HL-60/S4 treated with phorbol 12-myristate 13-acetate at 8.2 ng/mL for 4 days and 3 days (cell line): ENCODE measurements at regions not wholly inside any gene's neighbourhood (a gene's known extent, or its start where the extent isn't known, plus 50 kb on each side); places are given as distances from the start of the nearest gene placed in this dataset.
"Not testable (repeated sequence)": the region's sequence is repeated elsewhere in the genome, so short reads cannot be mapped to it uniquely, and the experiment has no call there.

ENCODE experiments used
- in situ Hi-C: fragments of 300-500 bp; cut with MboI; formaldehyde crosslinking; loops from 2 replicates; pipeline ENCODE4 v1.15.0; 2022; ENCODE audit warnings: low sequenced_read_pairs

DNA sequence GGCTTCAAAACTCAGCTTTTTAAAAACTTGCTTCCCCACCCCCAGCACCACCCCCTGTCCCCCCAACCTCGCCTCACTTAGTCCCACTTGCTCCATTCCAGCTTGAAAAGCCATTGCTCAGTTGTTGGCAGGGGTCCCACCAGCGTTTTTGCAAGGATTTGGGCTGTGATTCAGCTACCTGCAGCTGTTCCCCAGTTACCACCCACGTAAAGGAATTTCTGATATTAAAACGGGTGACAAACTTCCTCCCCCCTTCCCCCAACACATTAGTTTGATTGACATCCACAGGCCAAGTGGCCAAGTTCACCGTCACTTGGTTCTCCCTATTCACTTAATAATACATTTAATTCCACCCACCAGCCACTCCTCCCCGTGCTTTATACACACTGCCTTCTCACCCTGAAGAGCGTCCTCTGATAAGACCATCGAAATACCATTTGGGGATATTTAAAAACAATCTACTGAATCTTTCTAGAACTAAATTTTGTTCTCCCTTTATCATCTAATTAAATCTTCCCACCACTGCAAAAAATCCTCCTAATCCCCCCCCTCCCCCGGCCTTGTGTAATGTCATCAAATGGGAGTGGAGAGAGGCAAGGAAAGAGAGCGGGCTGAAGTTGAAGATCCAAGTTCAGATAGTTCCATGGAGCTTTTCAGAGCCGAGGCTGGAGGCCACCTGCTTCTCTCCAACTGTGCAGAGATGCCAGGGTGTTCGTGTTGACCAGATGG is 55.1 kb downstream of the SOX9 start:
- in situ Hi-C loops: no loop called here

DNA sequence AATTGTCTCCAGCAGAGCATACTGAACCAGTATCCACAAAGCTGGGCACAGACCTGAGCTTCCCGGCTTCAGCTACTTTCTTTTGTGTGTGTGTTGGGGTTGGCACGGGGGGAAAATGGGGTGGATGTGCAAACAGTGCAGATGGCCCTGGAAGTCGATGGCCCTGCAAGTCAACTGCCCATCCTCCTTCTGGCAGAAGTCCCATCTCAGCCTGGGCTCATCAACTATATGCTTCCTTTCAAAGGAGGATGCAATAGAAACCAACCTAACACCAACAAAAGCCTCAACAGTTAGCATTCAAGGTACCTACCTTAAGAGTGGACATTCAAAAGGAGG is 55.7 kb downstream of the SOX9 start:
- in situ Hi-C loops: no loop called here

DNA sequence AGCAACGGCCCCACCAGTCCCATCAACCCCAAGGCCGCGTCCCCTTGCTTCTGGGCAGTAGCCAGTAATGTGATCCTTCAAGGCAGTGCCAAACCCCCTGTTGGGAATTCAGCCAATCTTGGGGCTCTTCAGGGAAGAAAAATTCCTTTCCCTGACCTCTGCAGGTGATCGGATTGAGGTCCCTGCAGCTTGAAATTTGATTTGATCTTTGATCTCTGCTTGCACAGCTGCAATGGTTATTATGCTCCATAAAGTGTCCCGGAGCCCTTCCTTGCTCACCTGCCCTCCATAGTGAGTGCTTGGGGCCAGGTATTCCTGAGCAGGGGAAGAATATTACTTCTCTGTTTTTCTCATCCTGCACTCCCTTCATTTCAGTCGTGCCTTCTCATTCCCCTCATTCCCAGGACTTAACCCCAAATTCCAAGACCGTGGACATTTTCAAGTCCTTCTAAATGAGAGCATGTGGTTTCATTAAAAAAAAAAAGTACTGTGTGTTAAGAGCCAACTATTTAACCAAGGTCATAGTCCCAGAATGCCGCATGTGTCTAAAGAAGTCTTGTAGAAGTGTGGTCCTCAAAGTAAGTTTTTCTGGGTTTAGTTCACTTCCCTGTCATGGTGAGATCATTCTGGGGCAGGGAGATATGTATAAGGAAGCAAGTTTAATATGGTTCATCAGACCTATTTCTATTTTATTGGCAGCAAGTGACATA is 56.3 kb downstream of the SOX9 start:
- in situ Hi-C loops: no loop called here

DNA sequence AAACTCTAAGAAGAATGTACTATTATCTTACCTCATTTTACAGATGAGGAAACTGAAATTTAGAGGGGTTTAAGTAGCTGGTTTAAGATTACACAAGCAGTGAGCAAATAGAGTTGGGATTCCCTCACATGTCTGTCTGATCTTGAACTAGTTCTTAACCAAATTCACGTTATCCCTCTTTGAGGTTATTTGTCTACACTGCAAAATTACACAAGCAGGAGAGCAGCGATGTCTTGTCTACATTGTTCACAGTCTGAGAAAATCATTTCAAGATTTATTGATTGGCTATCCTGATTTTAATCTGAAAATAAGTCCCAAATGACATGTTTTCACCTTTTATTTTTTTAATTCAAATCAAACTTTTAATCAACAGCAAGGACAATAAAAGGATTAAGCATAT is 56.9 kb downstream of the SOX9 start:
- in situ Hi-C loops: no loop called here

DNA sequence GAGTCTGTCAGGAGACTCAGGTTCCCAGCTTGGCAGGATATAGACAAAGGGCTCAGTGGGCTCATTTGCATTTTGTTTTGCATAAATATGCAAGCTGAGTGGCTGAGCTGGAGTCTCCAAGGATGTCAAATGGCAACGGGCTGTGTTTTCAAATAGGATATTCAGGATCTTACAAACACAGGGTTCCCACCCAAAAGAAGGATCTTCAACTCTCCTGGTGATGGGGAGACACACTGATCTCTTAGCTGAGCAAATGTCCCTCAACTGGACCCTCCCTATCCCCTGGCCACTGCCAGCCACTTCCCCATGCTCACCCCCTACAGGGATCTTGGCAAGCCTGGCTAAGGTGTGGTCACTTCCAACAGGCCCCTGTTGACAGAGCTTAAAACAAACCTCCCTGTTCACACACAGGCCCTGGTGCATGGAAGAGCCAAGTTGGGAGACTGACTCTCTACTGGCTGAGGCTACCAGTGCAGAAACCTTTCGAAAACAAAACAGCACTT is 61.6 kb downstream of the SOX9 start:
- in situ Hi-C loops: no loop called here

DNA sequence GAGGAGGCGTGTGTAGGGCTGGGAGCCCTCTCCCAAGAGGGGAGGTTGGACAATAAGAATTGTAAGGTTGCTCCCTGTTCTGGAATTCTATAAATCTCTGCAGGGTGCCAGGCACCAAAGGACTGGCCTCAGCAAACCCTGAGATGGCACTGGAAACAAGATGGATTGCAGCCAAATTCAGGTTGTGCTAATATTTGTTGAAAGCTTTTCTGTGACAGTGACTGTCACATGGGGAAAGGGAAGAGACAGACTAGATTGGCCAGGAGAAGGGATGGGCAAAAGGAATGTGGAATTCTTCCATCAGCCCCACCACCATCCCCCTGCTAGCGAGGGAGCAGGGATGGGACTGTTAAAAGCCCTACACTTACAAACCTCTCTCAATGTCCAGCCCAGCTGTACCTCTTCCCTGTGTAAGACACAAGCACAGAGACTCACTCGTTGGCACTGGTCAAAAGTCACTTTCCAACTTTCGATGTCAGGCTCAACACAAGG is 62.4 kb downstream of the SOX9 start:
- in situ Hi-C loops: no loop called here

DNA sequence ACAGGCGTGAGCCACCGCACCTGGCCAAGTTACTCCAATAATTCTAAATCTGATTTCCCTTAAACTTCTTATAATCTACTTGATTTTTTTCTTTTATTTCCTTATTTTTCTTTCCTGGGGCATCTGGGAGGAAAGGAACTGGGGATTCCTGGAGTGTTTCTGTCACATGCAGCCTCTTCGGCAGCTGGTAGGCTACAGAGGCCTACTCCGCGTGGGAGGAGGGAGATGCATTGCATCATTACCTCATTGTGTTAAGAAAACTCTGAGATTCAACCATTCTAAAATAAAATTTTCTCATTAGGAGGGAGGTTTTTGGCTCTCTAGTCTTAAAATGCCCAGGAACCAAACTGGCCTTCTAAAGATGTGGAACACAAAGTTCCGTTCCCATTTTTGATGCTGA is 64.0 kb downstream of the SOX9 start:
- in situ Hi-C loops: no loop called here

DNA sequence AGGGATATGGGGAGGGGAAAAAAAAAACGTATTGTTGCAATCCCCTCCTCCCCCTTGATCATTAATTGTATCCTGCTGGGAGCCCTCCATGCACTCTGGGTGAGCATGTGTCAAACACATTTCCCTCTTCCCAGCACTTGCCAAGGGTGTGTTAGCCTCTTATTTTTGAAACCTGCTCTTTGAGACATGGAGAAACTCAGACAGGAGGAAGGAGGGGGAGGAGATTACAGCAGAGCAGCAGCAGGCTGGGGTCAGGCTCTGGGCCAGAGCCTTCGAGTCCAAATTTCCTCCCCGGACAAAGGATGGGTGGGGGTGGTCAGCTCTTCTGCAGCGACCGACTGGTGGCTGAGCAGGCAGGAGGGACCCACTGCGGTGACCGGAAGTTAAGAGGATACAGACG is 64.7 kb downstream of the SOX9 start:
- in situ Hi-C loops: no loop called here

DNA sequence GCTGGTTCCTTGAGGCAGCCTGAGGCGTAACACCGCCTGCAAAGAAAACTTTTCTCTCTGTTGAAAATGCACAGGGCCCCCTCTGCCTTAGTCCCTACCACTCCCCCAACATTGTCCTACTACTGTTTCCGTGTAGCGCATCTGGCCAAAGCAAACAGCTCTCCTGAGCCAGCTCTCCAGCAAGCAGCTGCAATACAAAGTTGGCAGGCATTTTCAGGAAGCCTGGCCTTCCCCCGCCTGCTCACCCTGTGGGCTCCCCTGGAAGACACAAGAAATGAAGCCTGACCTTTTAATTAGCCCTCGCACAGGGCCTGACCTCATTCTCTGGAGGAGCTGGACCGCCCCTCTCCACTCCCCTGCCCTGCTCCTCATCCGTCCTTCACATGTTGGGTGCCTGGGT is 66.7 kb downstream of the SOX9 start:
- in situ Hi-C loops: no loop called here

DNA sequence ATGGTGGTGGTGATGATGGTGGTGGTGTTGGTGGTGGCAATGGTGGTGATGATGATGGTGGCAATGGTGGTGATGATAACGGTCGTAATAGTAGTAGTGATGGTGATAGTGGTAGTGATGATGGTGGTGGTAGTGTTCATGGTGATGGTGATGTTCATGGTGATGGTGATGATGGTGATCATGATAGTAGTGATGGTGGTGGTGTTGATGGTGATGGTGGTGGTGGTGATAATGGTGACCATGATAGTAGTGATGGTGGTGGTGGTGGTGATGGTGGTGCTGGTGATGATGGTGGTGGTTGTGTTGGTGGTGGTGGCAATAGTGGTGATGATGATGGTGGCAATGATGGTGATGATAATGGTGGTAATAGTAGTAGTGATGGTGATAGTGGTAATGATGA is 68.0 kb downstream of the SOX9 start:
- in situ Hi-C loops: no loop called here

DNA sequence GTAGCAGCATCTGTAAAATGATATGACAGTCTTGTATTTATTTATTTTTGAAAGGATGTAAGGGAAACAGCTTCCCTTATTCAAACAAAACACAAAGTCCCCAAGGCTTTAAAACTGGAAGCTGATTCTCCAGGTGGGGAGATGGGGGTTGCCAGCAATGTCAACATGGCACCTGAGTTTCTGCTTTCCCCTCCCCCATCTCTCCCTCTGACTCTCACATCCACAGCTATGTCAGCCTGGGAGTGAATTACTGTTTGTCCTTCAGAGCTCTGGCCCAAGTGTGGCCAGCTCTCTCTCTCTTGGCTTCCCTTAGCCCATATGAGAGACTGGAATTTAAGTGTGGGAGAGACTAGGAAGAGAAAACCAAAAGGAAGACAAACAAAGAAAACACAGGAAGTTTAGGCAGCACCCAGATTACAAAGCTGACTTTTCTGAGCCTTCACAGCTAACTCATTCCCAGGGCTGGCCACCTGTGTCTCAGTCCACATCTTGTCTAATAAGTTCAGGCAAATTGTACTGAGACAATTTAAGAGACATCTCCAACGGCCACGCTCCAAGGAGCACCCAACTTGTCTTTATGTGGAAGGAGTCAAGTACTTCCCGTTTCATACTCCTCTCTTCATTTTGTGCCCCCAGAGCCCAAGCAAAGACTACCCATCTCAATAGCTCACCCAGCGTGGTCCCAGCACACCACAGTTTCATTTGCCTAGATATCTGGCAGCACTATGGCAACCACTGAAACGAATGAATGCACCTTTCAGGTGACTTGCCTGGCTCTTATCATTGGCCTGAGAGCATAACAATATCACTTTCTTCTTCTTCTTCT is 69.2 kb downstream of the SOX9 start:
- in situ Hi-C loops: no loop called here

DNA sequence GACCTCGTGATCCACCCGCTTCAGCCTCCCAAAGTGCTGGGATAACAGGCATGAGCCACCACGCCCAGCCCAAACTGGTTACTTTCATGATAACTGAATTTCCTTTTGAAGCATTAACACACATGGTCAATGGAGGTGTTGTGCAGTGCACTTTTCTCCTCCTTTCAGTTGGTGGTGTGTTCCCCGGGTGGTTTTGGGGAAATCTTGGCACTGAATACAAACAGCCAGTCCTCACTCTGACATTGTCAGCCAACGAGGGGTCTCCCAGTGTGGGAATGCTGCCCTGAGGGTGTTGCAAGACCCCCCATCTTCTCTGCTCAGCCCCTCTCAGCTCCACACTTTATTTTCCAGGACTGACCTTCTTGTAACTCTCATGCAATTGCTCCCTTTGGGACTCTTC is 70.5 kb downstream of the SOX9 start:
- in situ Hi-C loops: no loop called here

DNA sequence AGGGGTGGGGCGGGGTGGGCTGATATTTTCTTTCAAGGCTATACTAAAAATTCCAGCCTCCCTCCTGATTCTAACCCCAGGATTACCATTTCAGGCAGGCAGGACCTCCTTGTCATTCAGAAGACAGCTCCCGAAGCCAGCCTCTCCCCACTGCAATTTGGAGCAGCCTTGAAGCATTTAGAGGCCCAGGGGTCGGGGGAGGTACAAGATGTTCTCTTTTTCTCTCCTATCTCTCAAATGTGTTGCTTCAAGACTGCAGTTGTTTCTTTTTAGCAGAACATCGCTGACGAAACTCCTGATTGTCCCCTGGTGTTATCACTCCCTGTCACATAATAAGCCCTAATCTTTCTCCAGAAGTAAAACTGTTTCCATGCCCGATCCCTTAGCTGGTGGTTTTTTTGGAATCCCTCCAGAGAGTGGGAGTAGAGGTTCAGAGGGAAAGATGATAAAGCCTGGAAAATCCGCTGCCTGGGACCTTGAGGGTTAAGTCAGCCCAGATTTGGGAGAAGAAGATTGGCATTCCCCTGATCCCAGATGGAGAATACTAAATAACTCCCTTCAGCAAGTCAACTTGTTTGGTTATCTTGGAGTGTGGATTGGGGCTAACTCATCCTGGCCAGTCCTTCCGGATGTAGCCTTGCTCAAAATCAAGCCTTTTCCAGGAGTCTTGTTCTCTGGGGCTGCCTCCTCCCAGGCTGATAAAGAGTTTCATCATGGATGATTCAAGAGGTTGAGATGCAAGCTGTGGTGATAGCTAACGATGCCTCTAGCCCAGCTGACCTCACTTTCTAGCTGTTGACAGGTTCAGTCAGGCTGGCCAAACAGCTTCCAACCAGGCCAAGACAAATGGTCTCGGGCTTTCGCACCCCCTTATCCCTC is 71.3 kb downstream of the SOX9 start:
- in situ Hi-C loops: no loop called here

DNA sequence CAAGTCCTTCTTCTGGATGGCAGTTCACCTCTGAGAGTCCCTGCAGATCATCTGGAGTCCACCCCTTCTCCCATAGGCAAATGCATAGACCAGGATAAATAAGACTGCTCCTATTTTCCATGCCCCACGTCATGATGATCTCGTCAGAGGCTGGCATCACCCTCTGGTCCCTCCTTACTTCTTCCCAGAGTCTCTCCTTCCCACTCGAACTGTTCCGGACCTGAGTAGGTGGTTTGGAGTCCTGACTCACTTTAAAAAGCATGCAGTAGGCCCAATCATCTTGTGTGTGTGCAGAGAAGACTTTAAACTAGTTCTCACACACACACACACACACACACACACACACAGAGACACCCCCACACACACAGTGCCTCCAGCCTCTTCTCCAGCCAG is 72.0 kb downstream of the SOX9 start:
- in situ Hi-C loops: no loop called here

DNA sequence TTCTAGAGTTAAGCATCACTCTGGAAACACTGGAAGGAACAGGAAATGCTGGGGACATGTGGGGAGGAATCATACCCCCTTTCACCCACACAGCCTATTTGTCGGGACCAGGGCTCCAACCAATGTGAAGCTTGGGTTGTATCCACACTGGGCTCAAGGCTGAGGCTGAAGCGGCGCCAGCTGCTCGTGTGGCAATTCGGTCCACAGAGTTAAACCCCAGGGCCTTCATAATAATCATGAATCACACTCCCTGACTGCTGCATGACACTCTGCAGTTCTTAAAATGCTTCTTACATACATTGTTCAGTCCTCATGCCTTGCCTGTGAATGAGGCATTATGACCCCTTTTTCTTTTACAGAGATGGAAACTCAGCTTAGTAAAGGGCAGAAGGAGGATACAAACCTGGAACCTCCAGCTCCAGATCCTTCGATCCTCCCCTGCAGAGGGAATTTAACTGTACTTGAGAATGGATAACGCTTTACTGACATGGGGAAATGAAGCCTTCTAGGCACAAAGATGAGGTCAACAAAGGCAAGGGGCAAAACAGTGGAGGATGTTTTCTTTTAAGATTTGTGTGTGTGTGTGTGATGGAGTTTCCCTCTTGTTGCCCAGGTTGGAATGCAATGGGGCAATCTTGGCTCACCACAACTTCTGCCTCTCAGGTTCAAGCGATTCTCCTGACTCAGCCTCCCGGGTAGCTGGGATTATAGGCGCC is 72.7 kb downstream of the SOX9 start:
- in situ Hi-C loops: no loop called here

DNA sequence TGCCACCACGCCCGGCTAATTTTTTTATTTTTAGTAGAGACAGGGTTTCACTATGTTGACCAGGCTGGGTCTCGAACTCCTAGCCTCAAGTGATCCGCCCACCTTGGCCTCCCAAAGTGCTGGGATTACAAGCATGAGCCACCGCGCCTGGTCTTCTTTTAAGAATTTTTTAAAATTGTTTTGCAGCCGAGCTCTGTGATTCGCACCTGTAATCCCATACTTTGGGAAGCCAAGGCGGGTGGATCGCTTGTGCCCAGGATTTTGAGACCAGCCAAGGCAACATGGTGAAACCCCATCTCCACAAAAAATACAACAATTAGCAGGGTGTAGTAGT is 73.3 kb downstream of the SOX9 start:
- in situ Hi-C loops: not testable (repeated sequence)

DNA sequence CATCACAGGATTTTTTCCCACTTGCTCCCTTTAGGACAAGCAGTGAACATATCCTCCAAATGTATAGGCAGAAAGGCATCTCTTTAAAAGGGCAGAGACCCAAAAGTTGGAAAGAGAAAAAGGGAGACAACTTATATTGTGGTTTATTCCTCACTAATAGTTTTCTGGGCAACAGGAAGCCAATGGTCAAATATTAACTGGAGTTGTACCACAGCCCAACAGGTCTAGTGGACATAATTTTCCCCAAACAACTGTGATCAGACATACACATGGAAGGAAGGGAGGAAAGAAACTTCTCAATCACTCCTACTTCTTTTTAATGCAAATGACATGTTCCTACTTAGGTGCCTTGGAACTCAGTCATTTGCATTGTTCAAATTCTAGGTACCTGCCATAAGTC is 78.4 kb downstream of the SOX9 start:
- in situ Hi-C loops: no loop called here

DNA sequence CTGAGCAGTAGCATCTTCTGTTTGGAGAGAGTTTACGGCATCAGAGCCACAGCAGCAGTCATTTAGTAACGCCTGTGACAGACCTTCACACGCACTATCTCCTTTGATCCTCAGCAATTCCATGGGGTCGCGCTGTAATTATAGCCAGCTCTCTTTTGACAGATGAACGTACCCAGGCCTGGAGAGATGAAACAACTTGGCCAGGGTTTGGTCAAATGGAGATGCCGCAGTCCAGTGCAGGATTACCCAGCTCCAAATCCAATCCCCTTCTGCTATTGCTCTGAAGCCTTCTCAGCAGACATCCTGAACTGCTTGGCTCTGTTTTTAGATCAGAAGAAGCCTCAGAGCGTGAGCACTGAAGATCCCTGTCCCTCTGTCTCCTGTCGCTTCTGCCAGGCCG is 83.9 kb downstream of the SOX9 start:
- in situ Hi-C loops: no loop called here

DNA sequence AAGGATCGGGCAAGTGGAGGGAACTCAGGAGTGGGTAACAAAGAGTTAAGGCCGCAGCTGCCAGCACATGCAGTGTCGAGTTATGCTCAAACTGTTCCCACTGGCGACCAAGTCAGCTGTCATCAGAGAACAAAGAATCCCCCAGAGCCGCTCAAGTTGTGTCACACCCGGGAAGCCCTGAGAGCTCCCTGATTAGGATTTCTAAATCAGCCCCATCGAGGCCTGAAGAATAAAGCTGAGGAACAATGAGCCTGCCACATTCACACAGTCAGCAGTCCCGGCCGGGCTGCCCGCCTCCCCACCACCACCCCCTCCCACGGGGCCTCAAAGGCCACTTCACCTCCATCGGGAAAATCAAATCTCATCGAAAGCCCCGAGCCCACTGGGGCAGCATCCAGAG is 84.5 kb downstream of the SOX9 start:
- in situ Hi-C loops: no loop called here

DNA sequence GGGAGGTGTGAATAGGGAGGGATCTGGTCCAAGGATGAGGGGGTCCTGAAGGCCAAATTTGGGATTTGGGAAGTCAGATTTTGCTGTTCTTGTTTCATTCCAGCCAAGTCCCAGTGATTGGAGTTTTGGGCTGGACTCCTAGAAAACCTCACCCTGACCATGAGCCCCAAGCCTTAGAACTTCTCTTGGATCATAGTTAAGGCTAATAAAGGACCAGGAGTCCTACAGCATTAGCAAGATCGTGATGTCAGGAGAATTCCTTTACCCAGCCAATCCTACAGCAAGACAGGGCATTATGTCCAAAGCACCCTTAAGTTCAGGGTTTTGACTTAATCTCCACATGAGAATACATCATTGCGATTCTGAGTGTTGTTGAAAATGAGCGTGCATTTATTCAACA is 85.0 kb downstream of the SOX9 start:
- in situ Hi-C loops: no loop called here
